ENCODE measurements at regions not wholly inside any gene's neighbourhood (a gene's known extent, or its start where the extent isn't known, plus 50 kb on each side); places are given as distances from the start of the nearest gene placed in this dataset.

GRCh38 chr4:138696771-138697170 is 318.8 kb upstream of the NOCT start:
- H3F3A ChIP-seq (ENCODE audit: insufficient read depth, low read length): no peaks in the 10 kb centered on the region
- H3K4me2 ChIP-seq (ENCODE audit: low read depth, low read length): no peak overlapping the region
- no peak overlapping the region for H3K4me3 ChIP-seq (ENCODE audit: low read length)
- H3K27me3 ChIP-seq (replicated peaks; ENCODE audit: insufficient read depth, low read length): no peaks in the 10 kb centered on the region
- H3K36me3 ChIP-seq (replicated peaks; ENCODE audit: insufficient read depth, low read length): no peaks in the 10 kb centered on the region
- no peaks in the 10 kb centered on the region for H3K9me3 ChIP-seq (replicated peaks; ENCODE audit: insufficient read depth, low read length)
- H2AFZ ChIP-seq (ENCODE audit: low read length): no peak overlapping the region
- H3K27ac ChIP-seq (ENCODE audit: low read length): no peak overlapping the region
- TF ChIP-seq CTCF (IDR thresholded peaks at IDR 0.05; ENCODE audit: low read length): no peak
- no peak for TF ChIP-seq EZH2phosphoT487 (IDR thresholded peaks at IDR 0.05; ENCODE audit: low read length)
- TF ChIP-seq EZH2 (optimal IDR thresholded peaks at IDR 0.05; ENCODE audit: low read depth, low read length): no peak
- H3K9ac ChIP-seq (ENCODE audit: low read length): no peak overlapping the region
- no peak for DNase-seq
- no peaks in the 10 kb centered on the region for H3K9me2 ChIP-seq (replicated peaks; ENCODE audit: insufficient read depth, low read length)
- H3K4me1 ChIP-seq (ENCODE audit: low read length): no peaks in the 10 kb centered on the region
- H4K20me1 ChIP-seq (ENCODE audit: insufficient read depth, low read length): no peaks in the 10 kb centered on the region
- H3K79me2 ChIP-seq (ENCODE audit: low read length): no peaks in the 10 kb centered on the region

- no peaks in the 10 kb centered on the region for H3F3A ChIP-seq (ENCODE audit: insufficient read depth, low read length)
- no peaks in the 10 kb centered on the region for H3K4me1 ChIP-seq (ENCODE audit: low read length)
- TF ChIP-seq EZH2 (optimal IDR thresholded peaks at IDR 0.05; ENCODE audit: low read depth, low read length) (no peak), EZH2phosphoT487 (IDR thresholded peaks at IDR 0.05; ENCODE audit: low read length) (no peak), CTCF (IDR thresholded peaks at IDR 0.05; ENCODE audit: low read length) (no peak)
- H3K4me2 ChIP-seq (ENCODE audit: low read depth, low read length): no peak overlapping the region
- H3K9ac ChIP-seq (ENCODE audit: low read length): no peak overlapping the region
- H3K79me2 ChIP-seq (ENCODE audit: low read length): no peaks in the 10 kb centered on the region
- no peaks in the 10 kb centered on the region for H3K27me3 ChIP-seq (replicated peaks; ENCODE audit: insufficient read depth, low read length)
- H3K36me3 ChIP-seq (replicated peaks; ENCODE audit: insufficient read depth, low read length): no peaks in the 10 kb centered on the region
- no peak for DNase-seq
- no peak overlapping the region for H3K27ac ChIP-seq (ENCODE audit: low read length)
- no peaks in the 10 kb centered on the region for H3K9me3 ChIP-seq (replicated peaks; ENCODE audit: insufficient read depth, low read length)
- no peak overlapping the region for H2AFZ ChIP-seq (ENCODE audit: low read length)
- H4K20me1 ChIP-seq (ENCODE audit: insufficient read depth, low read length): no peaks in the 10 kb centered on the region
- no peaks in the 10 kb centered on the region for H3K9me2 ChIP-seq (replicated peaks; ENCODE audit: insufficient read depth, low read length)
- no peak overlapping the region for H3K4me3 ChIP-seq (ENCODE audit: low read length)
Observed at GRCh38 chr4:138696058-138696457, 319.5 kb upstream of the NOCT start.

GRCh38 chr4:138693526-138693925 is 322.1 kb upstream of the NOCT start:
- Histone ChIP-seq H3K79me2 (ENCODE audit: low read length) (no peaks in the 10 kb centered on the region), H3K36me3 (replicated peaks; ENCODE audit: insufficient read depth, low read length) (no peaks in the 10 kb centered on the region), H3K9me3 (replicated peaks; ENCODE audit: insufficient read depth, low read length) (no peaks in the 10 kb centered on the region), H3K27me3 (replicated peaks; ENCODE audit: insufficient read depth, low read length) (no peaks in the 10 kb centered on the region), H2AFZ (ENCODE audit: low read length) (no peak overlapping the region), H3K9ac (ENCODE audit: low read length) (no peak overlapping the region), H3K4me3 (ENCODE audit: low read length) (no peak overlapping the region), H3F3A (ENCODE audit: insufficient read depth, low read length) (no peaks in the 10 kb centered on the region), H3K27ac (ENCODE audit: low read length) (no peak overlapping the region), H4K20me1 (ENCODE audit: insufficient read depth, low read length) (no peaks in the 10 kb centered on the region), H3K4me2 (ENCODE audit: low read depth, low read length) (no peak overlapping the region), H3K9me2 (replicated peaks; ENCODE audit: insufficient read depth, low read length) (no peaks in the 10 kb centered on the region), H3K4me1 (ENCODE audit: low read length) (no peaks in the 10 kb centered on the region)
- DNase-seq: no peak
- TF ChIP-seq EZH2phosphoT487 (IDR thresholded peaks at IDR 0.05; ENCODE audit: low read length): no peak
- TF ChIP-seq EZH2 (optimal IDR thresholded peaks at IDR 0.05; ENCODE audit: low read depth, low read length): no peak
- no peak for TF ChIP-seq CTCF (IDR thresholded peaks at IDR 0.05; ENCODE audit: low read length)
